ENCODE measurements at regions not wholly inside any gene's neighbourhood (a gene's known extent, or its start where the extent isn't known, plus 50 kb on each side); places are given as distances from the start of the nearest gene placed in this dataset.

DNA sequence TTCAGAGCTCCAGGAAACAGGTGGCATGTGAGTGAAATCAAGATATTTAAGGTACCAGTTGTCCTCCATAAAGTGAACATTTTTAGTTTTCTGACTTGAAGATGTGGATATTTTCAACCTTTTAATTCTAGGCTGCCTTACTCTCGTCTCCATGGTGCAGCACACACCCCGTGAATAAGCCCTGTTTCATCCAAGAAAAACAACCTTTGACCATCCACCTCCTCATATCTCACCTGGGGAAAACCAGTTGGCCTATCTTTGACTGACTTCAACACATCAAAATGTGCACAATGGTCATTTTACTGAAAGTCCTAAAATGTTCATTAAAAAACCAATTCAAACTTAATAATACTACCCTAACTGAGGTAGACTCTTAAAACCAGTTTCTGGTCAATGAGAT lies 73.8 kb upstream of the CD2AP start:
- no peak for TF ChIP-seq POLR2AphosphoS5 (IDR thresholded peaks at IDR 0.05)
- TF ChIP-seq, protein P1, sequence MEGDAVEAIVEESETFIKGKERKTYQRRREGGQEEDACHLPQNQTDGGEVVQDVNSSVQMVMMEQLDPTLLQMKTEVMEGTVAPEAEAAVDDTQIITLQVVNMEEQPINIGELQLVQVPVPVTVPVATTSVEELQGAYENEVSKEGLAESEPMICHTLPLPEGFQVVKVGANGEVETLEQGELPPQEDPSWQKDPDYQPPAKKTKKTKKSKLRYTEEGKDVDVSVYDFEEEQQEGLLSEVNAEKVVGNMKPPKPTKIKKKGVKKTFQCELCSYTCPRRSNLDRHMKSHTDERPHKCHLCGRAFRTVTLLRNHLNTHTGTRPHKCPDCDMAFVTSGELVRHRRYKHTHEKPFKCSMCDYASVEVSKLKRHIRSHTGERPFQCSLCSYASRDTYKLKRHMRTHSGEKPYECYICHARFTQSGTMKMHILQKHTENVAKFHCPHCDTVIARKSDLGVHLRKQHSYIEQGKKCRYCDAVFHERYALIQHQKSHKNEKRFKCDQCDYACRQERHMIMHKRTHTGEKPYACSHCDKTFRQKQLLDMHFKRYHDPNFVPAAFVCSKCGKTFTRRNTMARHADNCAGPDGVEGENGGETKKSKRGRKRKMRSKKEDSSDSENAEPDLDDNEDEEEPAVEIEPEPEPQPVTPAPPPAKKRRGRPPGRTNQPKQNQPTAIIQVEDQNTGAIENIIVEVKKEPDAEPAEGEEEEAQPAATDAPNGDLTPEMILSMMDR (IDR thresholded peaks at IDR 0.05), result no peak

All from breast epithelium (tissue), 3 donors.